Upper lobe of left lung (tissue), 4 donors: ENCODE measurements at regions not wholly inside any gene's neighbourhood (a gene's known extent, or its start where the extent isn't known, plus 50 kb on each side); places are given as distances from the start of the nearest gene placed in this dataset.

Experiments
- CTCF ChIP-seq, 6 experiments: fragments of 450-650 bp in 4 of 6; fragments of 200-600 bp in 2 of 6; sonication (generic) in 2 of 6; IDR thresholded peaks; one replicate each; pipeline ENCODE4 v1.5.1; 2016 to 2019; ENCODE audit warnings: antibody characterized with exemption in 6 of 6
- POLR2A ChIP-seq, 4 donors: fragments of 450-650 bp; IDR thresholded peaks; one replicate each; pipeline ENCODE4 v1.5.1; 2016 to 2017; ENCODE audit warnings: antibody characterized with exemption in 4 of 4, mild to moderate bottlenecking in 2 of 4

DNA sequence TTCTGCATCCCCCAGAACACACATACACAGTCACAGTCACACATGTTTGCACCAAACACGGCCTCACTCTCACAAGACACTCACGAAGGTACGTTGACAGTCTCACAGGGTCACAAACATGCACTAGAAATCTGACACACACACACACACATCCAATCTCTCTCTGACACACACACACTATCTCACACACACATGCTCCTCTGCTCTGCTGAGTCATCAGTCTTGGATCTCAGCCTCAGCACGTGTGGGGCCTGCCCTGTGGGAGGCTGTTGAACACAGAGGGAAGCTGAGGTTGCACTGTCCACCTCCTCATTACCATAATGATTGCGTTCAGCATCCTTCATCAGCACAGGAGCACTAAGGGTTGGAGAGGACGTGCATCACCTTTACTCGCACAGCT lies 188.8 kb downstream of the MTRR start:
- TF ChIP-seq POLR2A (IDR thresholded peaks at IDR 0.05) (no peak), CTCF (IDR thresholded peaks at IDR 0.05) (no peak)
